DOHH2 (cell line): ENCODE measurements at regions not wholly inside any gene's neighbourhood (a gene's known extent, or its start where the extent isn't known, plus 50 kb on each side); places are given as distances from the start of the nearest gene placed in this dataset.

Experiments used
- H3F3A ChIP-seq: fragments of 200-600 bp; sonication (generic), shearing (Covaris generic); 2 replicates; pipeline ENCODE4 v1.6.0; 2016; ENCODE audit warnings: antibody characterized with exemption, mild to moderate bottlenecking; ENCODE audit not compliant: control insufficient read depth, insufficient read depth
- H3K27ac ChIP-seq: fragments of 200-600 bp; sonication (generic); 2 replicates; pipeline ENCODE4 v1.5.1; 2014; ENCODE audit warnings: low read depth, mild to moderate bottlenecking, low read length, moderate library complexity
- H3K27me3 ChIP-seq: fragments of 200-600 bp; sonication (generic); 2 replicates; pipeline ENCODE4 v1.6.1; 2014; ENCODE audit warnings: mild to moderate bottlenecking, low read length, mixed read lengths; ENCODE audit not compliant: control insufficient read depth
- H3K36me3 ChIP-seq: fragments of 200-600 bp; sonication (generic); 2 replicates; pipeline ENCODE4 v1.6.1; 2014; ENCODE audit warnings: mild to moderate bottlenecking, low read length, moderate library complexity, mixed read lengths; ENCODE audit not compliant: control insufficient read depth
- H3K4me1 ChIP-seq: fragments of 200-600 bp; sonication (generic); 2 replicates; pipeline ENCODE4 v1.6.1; 2014; ENCODE audit warnings: mild to moderate bottlenecking, low read length, mixed read lengths; ENCODE audit not compliant: control insufficient read depth
- H3K4me2 ChIP-seq: fragments of 200-600 bp; sonication (generic); 2 replicates; pipeline ENCODE4 v1.6.0; 2014; ENCODE audit warnings: mild to moderate bottlenecking, low read length, moderate library complexity
- H3K4me3 ChIP-seq: fragments of 200-600 bp; sonication (generic); 2 replicates; pipeline ENCODE4 v1.5.1; 2014; ENCODE audit warnings: mild to moderate bottlenecking, low read length, mixed read lengths
- H3K79me2 ChIP-seq: fragments of 200-600 bp; sonication (generic); 2 replicates; pipeline ENCODE4 v1.6.1; 2014; ENCODE audit warnings: mild to moderate bottlenecking, low read length, mixed read lengths; ENCODE audit not compliant: control insufficient read depth
- H3K9me2 ChIP-seq: fragments of 200-600 bp; sonication (generic); replicated peaks from 2 replicates; pipeline ENCODE4 v1.6.1; 2014; ENCODE audit warnings: mild to moderate bottlenecking, low read length, mixed read lengths; ENCODE audit not compliant: control insufficient read depth
- H3K9me3 ChIP-seq: fragments of 200-600 bp; sonication (generic); 2 replicates; pipeline ENCODE4 v1.6.1; 2014; ENCODE audit warnings: antibody characterized with exemption, low read length, mixed read lengths; ENCODE audit not compliant: control insufficient read depth, insufficient read depth
- H4K20me1 ChIP-seq: fragments of 200-600 bp; sonication (generic); 2 replicates; pipeline ENCODE4 v1.6.0; 2014; ENCODE audit warnings: low read depth, mild to moderate bottlenecking, antibody characterized with exemption, low read length, moderate library complexity; ENCODE audit not compliant: control insufficient read depth, insufficient read depth
- CTCF ChIP-seq: fragments of 200-600 bp; sonication (generic); IDR thresholded peaks from one replicate; pipeline ENCODE4 v1.5.1; 2014; ENCODE audit warnings: antibody characterized with exemption, mild to moderate bottlenecking, low read depth, low read length; ENCODE audit not compliant: poor library complexity, severe bottlenecking
- EZH2phosphoT487 ChIP-seq: fragments of 200-600 bp; sonication (generic); IDR thresholded peaks from 2 replicates; pipeline ENCODE4 v1.6.1; 2017; ENCODE audit warnings: borderline replicate concordance, mild to moderate bottlenecking, antibody characterized with exemption, low read length, moderate library complexity, mixed read lengths

DNA sequence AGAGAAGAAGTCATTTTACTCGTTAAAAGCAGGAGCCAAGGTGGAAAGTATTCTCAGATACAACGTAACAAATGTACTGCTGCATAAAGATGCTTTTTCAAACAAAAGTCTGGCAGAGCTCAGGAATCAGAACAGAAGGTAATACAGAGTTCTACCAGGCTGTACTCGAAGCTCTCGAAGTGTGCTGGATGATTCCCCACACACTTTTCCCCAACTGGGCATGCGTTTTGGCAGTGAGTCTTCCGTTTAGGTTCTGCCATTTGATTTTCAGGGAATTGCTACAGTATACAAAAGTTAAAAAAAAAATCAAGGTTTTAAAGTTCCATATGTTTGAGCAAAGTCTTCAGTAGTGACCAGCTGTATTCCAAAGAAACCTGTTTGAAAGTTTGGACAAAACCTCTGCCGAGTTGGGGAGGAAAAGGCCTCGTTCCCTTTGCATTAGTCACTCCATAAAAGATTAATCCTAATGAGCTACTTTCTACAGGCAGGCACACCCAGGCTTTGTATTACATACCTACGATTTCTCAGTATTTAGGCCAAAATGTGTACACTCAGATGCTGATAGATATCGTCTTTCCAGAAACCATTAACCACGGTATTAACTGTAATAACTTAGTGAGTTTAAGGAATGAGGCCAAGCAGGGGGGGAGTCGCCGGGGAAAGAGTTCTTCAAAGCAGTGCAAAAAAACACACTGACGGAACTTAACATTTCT lies 477.1 kb downstream of the LMO4 start:
- H3K79me2 ChIP-seq = no peaks in the 10 kb centered on the region
- H3F3A ChIP-seq = no peaks in the 10 kb centered on the region
- H3K4me3 ChIP-seq = no peak overlapping the region
- H4K20me1 ChIP-seq = no peaks in the 10 kb centered on the region
- H3K9me2 ChIP-seq = no peaks in the 10 kb centered on the region
- H3K27me3 ChIP-seq = no peaks in the 10 kb centered on the region
- no peaks in the 10 kb centered on the region for H3K4me1 ChIP-seq
- H3K4me2 ChIP-seq = no peak overlapping the region
- H3K36me3 ChIP-seq = no peaks in the 10 kb centered on the region
- H3K9me3 ChIP-seq = no peaks in the 10 kb centered on the region; the same call in 1 of the 2 replicates
- no peak overlapping the region for H3K27ac ChIP-seq
- TF ChIP-seq EZH2phosphoT487 (no peak), CTCF (no peak)

GRCh38 chr1:87806379-87807094 lies 477.9 kb downstream of the LMO4 start:
- Histone ChIP-seq H3K4me1 (no peaks in the 10 kb centered on the region), H3K27me3 (no peaks in the 10 kb centered on the region), H3K27ac (no peak overlapping the region), H3K79me2 (no peaks in the 10 kb centered on the region), H4K20me1 (no peaks in the 10 kb centered on the region), H3F3A (no peaks in the 10 kb centered on the region), H3K9me2 (no peaks in the 10 kb centered on the region), H3K4me3 (no peak overlapping the region), H3K36me3 (no peaks in the 10 kb centered on the region), H3K4me2 (no peak overlapping the region), H3K9me3 (no peaks in the 10 kb centered on the region; the same call in 1 of the 2 replicates)
- no peak for TF ChIP-seq CTCF
- TF ChIP-seq EZH2phosphoT487 = no peak

DNA sequence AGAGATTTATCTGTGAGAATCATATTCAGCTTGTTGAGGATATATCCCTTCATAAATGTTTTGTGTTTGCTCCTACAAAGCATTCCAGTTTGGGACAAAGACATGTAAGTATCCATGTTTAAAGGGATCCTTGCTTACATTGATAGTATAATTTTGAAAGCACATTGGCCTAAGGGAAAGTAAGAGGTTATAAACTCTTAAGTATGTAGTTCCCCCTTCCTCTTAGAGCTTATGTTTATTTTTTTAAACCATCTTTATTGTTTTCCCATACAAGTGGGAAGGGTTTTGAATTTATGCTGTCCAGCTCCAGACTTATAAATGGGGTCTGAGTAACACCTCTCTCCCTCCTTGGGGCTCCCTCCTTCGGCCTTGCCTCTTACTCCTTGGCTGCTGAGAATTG lies 481.5 kb downstream of the LMO4 start:
- no peaks in the 10 kb centered on the region; the same call in 1 of the 2 replicates for H3K9me3 ChIP-seq
- H3K79me2 ChIP-seq = no peaks in the 10 kb centered on the region
- H3K27ac ChIP-seq = no peak overlapping the region
- no peaks in the 10 kb centered on the region for H4K20me1 ChIP-seq
- H3K36me3 ChIP-seq = no peaks in the 10 kb centered on the region
- no peak overlapping the region for H3K4me3 ChIP-seq
- peaks cover 32% of the 10 kb centered on the region for H3K4me1 ChIP-seq
- H3K4me2 ChIP-seq = no peak overlapping the region
- no peaks in the 10 kb centered on the region for H3K27me3 ChIP-seq
- H3F3A ChIP-seq = peaks cover 6% of the 10 kb centered on the region
- no peaks in the 10 kb centered on the region for H3K9me2 ChIP-seq
- TF ChIP-seq CTCF = no peak
- TF ChIP-seq EZH2phosphoT487 = no peak
